K562 (cell line): ENCODE measurements at regions not wholly inside any gene's neighbourhood (a gene's known extent, or its start where the extent isn't known, plus 50 kb on each side); places are given as distances from the start of the nearest gene placed in this dataset.

Experiments used
- ATAC-seq: fragments of 200-7000 bp; cut with Tn5 transposase; 3 replicates; pipeline ENCODE4 v1.9.1; 2020; ENCODE audit warnings: moderate library complexity
- BruUV-seq: library from RNA; stranded (reverse); fragments of 400-500 nt; replicated peaks from 2 replicates; lab custom pipeline; 2021; lab: Mats Ljungman, UMichigan
- CTCF ChIA-PET: fragments of 300-600 bp; formaldehyde crosslinking; extraction: SDS; loops from one replicate; lab custom pipeline; 2021; ENCODE audit warnings: low intra/inter-chr PET ratio; lab: Yijun Ruan, JAX
- POLR2A ChIA-PET: fragments of 300-600, 350-650 bp; sonication (Branson Sonifier 250); formaldehyde crosslinking; extraction: SDS; loops from one replicate; lab custom pipeline; 2021; ENCODE audit warnings: antibody characterized with exemption, inconsistent platforms; lab: Yijun Ruan, JAX
- DNase-seq, 4 experiments: peaks; one replicate each; pipeline versions ENCODE4 v3.0.0 to v3.0.0-alpha.2; 2011 to 2018; ENCODE audit warnings: low spot score in 3 of 4, mixed read lengths in 3 of 4; ENCODE audit errors: extremely low read depth in 1 of 4
- FAIRE-seq: peaks from 2 replicates; lab custom pipeline; 2011; peaks lifted over from hg19 to GRCh38; lab: Jason Lieb, UNC
- H2AFZ ChIP-seq: 2 replicates; pipeline ENCODE4 v1.6.0; 2011; ENCODE audit warnings: low read depth, low read length, control low read depth, inconsistent platforms
- H3K27ac ChIP-seq: fragments of 200-600 bp; 3 replicates; pipeline ENCODE4 v1.8.0; 2011; ENCODE audit warnings: low read depth, mild to moderate bottlenecking, control low read depth, inconsistent platforms, low read length, moderate library complexity, mixed read lengths; ENCODE audit errors: extremely low read depth
- H3K27me3 ChIP-seq, 2 experiments: fragments of 300-600 bp in 1 of 2; 2 replicates in 1 of 2; 3 replicates in 1 of 2; pipeline versions ENCODE4 v1.6.0 to v1.8.0; 2011; ENCODE audit warnings: inconsistent platforms in 2 of 2, low read length in 2 of 2, mild to moderate bottlenecking in 1 of 2, mixed read lengths in 1 of 2, moderate library complexity in 1 of 2; ENCODE audit not compliant: control insufficient read depth in 2 of 2, insufficient read depth in 2 of 2
- H3K36me3 ChIP-seq: fragments of 300-600 bp; 3 replicates; pipeline ENCODE4 v1.8.0; 2011; ENCODE audit warnings: mild to moderate bottlenecking, low read length, inconsistent platforms; ENCODE audit not compliant: control insufficient read depth, insufficient read depth
- H3K4me1 ChIP-seq, 2 experiments: fragments of 200-600 bp in 1 of 2; replicated peaks in 1 of 2; 2 replicates in 1 of 2; 3 replicates in 1 of 2; pipeline versions ENCODE4 v1.5.1 to v1.8.0; 2011; ENCODE audit warnings: inconsistent platforms in 2 of 2, low read length in 2 of 2, mild to moderate bottlenecking in 1 of 2, mixed read lengths in 1 of 2, moderate library complexity in 1 of 2; ENCODE audit not compliant: control insufficient read depth in 2 of 2, insufficient read depth in 2 of 2
- H3K4me2 ChIP-seq: 2 replicates; pipeline ENCODE4 v1.6.1; 2011; ENCODE audit warnings: low read length, control low read depth, inconsistent platforms, mixed read lengths; ENCODE audit not compliant: insufficient read depth
- H3K4me3 ChIP-seq: fragments of 200-600 bp; sonication (generic), shearing (Covaris generic); 2 replicates; pipeline ENCODE4 v1.5.1; 2016; ENCODE audit warnings: control low read depth, inconsistent platforms
- H3K79me2 ChIP-seq: fragments of 200-600 bp; 3 replicates; pipeline ENCODE4 v1.8.0; 2011; ENCODE audit warnings: low read length, inconsistent platforms; ENCODE audit not compliant: control insufficient read depth, insufficient read depth
- H3K9ac ChIP-seq, 2 experiments: 2 replicates each; pipeline versions ENCODE4 v1.6.0 to v1.6.1; 2011; ENCODE audit warnings: low read depth in 2 of 2, low read length in 2 of 2, control low read depth in 1 of 2, inconsistent platforms in 1 of 2, mild to moderate bottlenecking in 1 of 2, mixed read lengths in 1 of 2; ENCODE audit not compliant: insufficient read depth in 1 of 2
- H3K9me1 ChIP-seq: one replicate; pipeline ENCODE4 v1.6.0; 2011; ENCODE audit warnings: inconsistent platforms, mild to moderate bottlenecking, low read length, moderate library complexity; ENCODE audit not compliant: control insufficient read depth, insufficient read depth
- H3K9me3 ChIP-seq: replicated peaks from 2 replicates; pipeline ENCODE4 v1.5.1; 2011; ENCODE audit warnings: low read depth, low read length, inconsistent platforms; ENCODE audit not compliant: control insufficient read depth, insufficient read depth
- H4K20me1 ChIP-seq: replicated peaks from 2 replicates; pipeline ENCODE4 v1.6.1; 2011; ENCODE audit warnings: low read length, inconsistent platforms, mixed read lengths; ENCODE audit not compliant: control insufficient read depth, insufficient read depth
- AFF1 ChIP-seq, 2 experiments: fragments of 450-650 bp; IDR thresholded peaks; 2 replicates each; pipeline ENCODE4 v1.6.1; 2018; ENCODE audit warnings: mild to moderate bottlenecking in 2 of 2, low read depth in 1 of 2; ENCODE audit not compliant: partially characterized antibody in 2 of 2
- ATF2 ChIP-seq: sonication (generic); formaldehyde crosslinking; IDR thresholded peaks from 2 replicates; pipeline ENCODE4 v1.8.1; 2022; ENCODE audit warnings: missing genetic modification reagents
- POLR2H ChIP-seq: IDR thresholded peaks from 2 replicates; pipeline ENCODE4 v1.6.1; 2016; ENCODE audit warnings: missing genetic modification characterization, low read depth, mild to moderate bottlenecking, control low read depth, missing compliant biosample characterization, moderate library complexity
- TEAD4 ChIP-seq, 2 experiments: sonication (generic) in 1 of 2; formaldehyde crosslinking in 1 of 2; IDR thresholded peaks; 2 replicates each; pipeline versions ENCODE4 v1.6.1 to v1.8.0; 2012 to 2022; ENCODE audit warnings: borderline replicate concordance in 1 of 2, inconsistent platforms in 1 of 2, low read length in 1 of 2, mild to moderate bottlenecking in 1 of 2, missing genetic modification reagents in 1 of 2
- ZBTB12 ChIP-seq: fragments of 250-450 bp; sonication (Bioruptor Pico); IDR thresholded peaks from 2 replicates; pipeline ENCODE4 v1.4.0; 2020
- ZNF12 ChIP-seq: sonication (generic); formaldehyde crosslinking; IDR thresholded peaks from 2 replicates; pipeline ENCODE4 v1.4.0; 2020; ENCODE audit warnings: mild to moderate bottlenecking, missing genetic modification reagents
- WGBS: fragments of 100-300 bp; shearing (Covaris generic); methylation state at CpG from one replicate; pipeline ENCODE4 v1.1.6; 2016; ENCODE audit warnings: low coverage, mixed read lengths; ENCODE audit not compliant: insufficient coverage; ENCODE audit errors: missing lambda C conversion rate; 5-methylcytosine and 5-hydroxymethylcytosine counted together
- in situ Hi-C: fragments of 300-500 bp; cut with MboI; formaldehyde crosslinking; loops from 4 replicates; pipeline ENCODE4 v1.15.0; 2018; ENCODE audit warnings: inconsistent platforms, mixed read lengths
- intact Hi-C: fragments of 100-400 bp; cut with micrococcal nuclease; formaldehyde crosslinking; loops from 2 replicates; pipeline ENCODE4 v1.14.2; 2022

GRCh38 chr9:120257483-120257882, 322.5 kb downstream of the CDK5RAP2 start:
- H2AFZ ChIP-seq = no peak overlapping the region
- H3K36me3 ChIP-seq = no peaks in the 10 kb centered on the region
- no peaks in the 10 kb centered on the region for H3K79me2 ChIP-seq
- no peaks in the 10 kb centered on the region for H3K27me3 ChIP-seq
- no peaks in the 10 kb centered on the region for H4K20me1 ChIP-seq
- TF ChIP-seq ATF2 (CRISPR knock-in tag) (no peak), POLR2H (no peak), ZNF12 (CRISPR knock-in tag) (no peak), AFF1 (IDR thresholded peaks at IDR 0.05; ENCODE audit: low read depth in 1 of 2, partially characterized antibody in 2 of 2) (no peak), TEAD4 (IDR thresholded peaks at IDR 0.05; ENCODE audit: low read length) (no peak), TEAD4 (CRISPR knock-in tag; IDR thresholded peaks at IDR 0.05; ENCODE audit: borderline replicate concordance) (no peak), ZBTB12 (CRISPR knock-in tag) (no peak)
- TF ChIP-seq, all 486 proteins: peak for 0
- CTCF ChIA-PET = no interaction called here
- POLR2A ChIA-PET = no interaction called here
- no peaks in the 10 kb centered on the region for H3K9me1 ChIP-seq
- intact Hi-C loops = no loop called here
- no peak overlapping the region for H3K4me2 ChIP-seq
- in situ Hi-C loops = no loop called here
- ATAC-seq (no peak), DNase-seq (no peak), FAIRE-seq (no peak)
- H3K4me3 ChIP-seq = no peak overlapping the region
- no peak overlapping the region for H3K9ac ChIP-seq
- H3K27ac ChIP-seq = no peak overlapping the region
- no peaks in the 10 kb centered on the region for H3K9me3 ChIP-seq
- BruUV-seq = no TSS peak
- H3K4me1 ChIP-seq = no peaks in the 10 kb centered on the region
- WGBS = 0% methylated on average over 6 of the region's 6 CpGs
